K562 (cell line): ENCODE measurements at regions not wholly inside any gene's neighbourhood (a gene's known extent, or its start where the extent isn't known, plus 50 kb on each side); places are given as distances from the start of the nearest gene placed in this dataset.

Experiments used
- ATAC-seq: fragments of 200-7000 bp; cut with Tn5 transposase; 3 replicates; pipeline ENCODE4 v1.9.1; 2020; ENCODE audit warnings: moderate library complexity
- BruUV-seq: library from RNA; stranded (reverse); fragments of 400-500 nt; replicated peaks from 2 replicates; lab custom pipeline; 2021; lab: Mats Ljungman, UMichigan
- CTCF ChIA-PET: fragments of 300-600 bp; formaldehyde crosslinking; extraction: SDS; loops from one replicate; lab custom pipeline; 2021; ENCODE audit warnings: low intra/inter-chr PET ratio; lab: Yijun Ruan, JAX
- POLR2A ChIA-PET: fragments of 300-600, 350-650 bp; sonication (Branson Sonifier 250); formaldehyde crosslinking; extraction: SDS; loops from one replicate; lab custom pipeline; 2021; ENCODE audit warnings: antibody characterized with exemption, inconsistent platforms; lab: Yijun Ruan, JAX
- DNase-seq, 4 experiments: peaks; one replicate each; pipeline versions ENCODE4 v3.0.0 to v3.0.0-alpha.2; 2011 to 2018; ENCODE audit warnings: low spot score in 3 of 4, mixed read lengths in 3 of 4; ENCODE audit errors: extremely low read depth in 1 of 4
- FAIRE-seq: peaks from 2 replicates; lab custom pipeline; 2011; peaks lifted over from hg19 to GRCh38; lab: Jason Lieb, UNC
- H2AFZ ChIP-seq: 2 replicates; pipeline ENCODE4 v1.6.0; 2011; ENCODE audit warnings: low read depth, low read length, control low read depth, inconsistent platforms
- H3K27ac ChIP-seq: fragments of 200-600 bp; 3 replicates; pipeline ENCODE4 v1.8.0; 2011; ENCODE audit warnings: low read depth, mild to moderate bottlenecking, control low read depth, inconsistent platforms, low read length, moderate library complexity, mixed read lengths; ENCODE audit errors: extremely low read depth
- H3K27me3 ChIP-seq, 2 experiments: fragments of 300-600 bp in 1 of 2; 2 replicates in 1 of 2; 3 replicates in 1 of 2; pipeline versions ENCODE4 v1.6.0 to v1.8.0; 2011; ENCODE audit warnings: inconsistent platforms in 2 of 2, low read length in 2 of 2, mild to moderate bottlenecking in 1 of 2, mixed read lengths in 1 of 2, moderate library complexity in 1 of 2; ENCODE audit not compliant: control insufficient read depth in 2 of 2, insufficient read depth in 2 of 2
- H3K36me3 ChIP-seq: fragments of 300-600 bp; 3 replicates; pipeline ENCODE4 v1.8.0; 2011; ENCODE audit warnings: mild to moderate bottlenecking, low read length, inconsistent platforms; ENCODE audit not compliant: control insufficient read depth, insufficient read depth
- H3K4me1 ChIP-seq, 2 experiments: fragments of 200-600 bp in 1 of 2; replicated peaks in 1 of 2; 2 replicates in 1 of 2; 3 replicates in 1 of 2; pipeline versions ENCODE4 v1.5.1 to v1.8.0; 2011; ENCODE audit warnings: inconsistent platforms in 2 of 2, low read length in 2 of 2, mild to moderate bottlenecking in 1 of 2, mixed read lengths in 1 of 2, moderate library complexity in 1 of 2; ENCODE audit not compliant: control insufficient read depth in 2 of 2, insufficient read depth in 2 of 2
- H3K4me2 ChIP-seq: 2 replicates; pipeline ENCODE4 v1.6.1; 2011; ENCODE audit warnings: low read length, control low read depth, inconsistent platforms, mixed read lengths; ENCODE audit not compliant: insufficient read depth
- H3K4me3 ChIP-seq: fragments of 200-600 bp; sonication (generic), shearing (Covaris generic); 2 replicates; pipeline ENCODE4 v1.5.1; 2016; ENCODE audit warnings: control low read depth, inconsistent platforms
- H3K79me2 ChIP-seq: fragments of 200-600 bp; 3 replicates; pipeline ENCODE4 v1.8.0; 2011; ENCODE audit warnings: low read length, inconsistent platforms; ENCODE audit not compliant: control insufficient read depth, insufficient read depth
- H3K9ac ChIP-seq, 2 experiments: 2 replicates each; pipeline versions ENCODE4 v1.6.0 to v1.6.1; 2011; ENCODE audit warnings: low read depth in 2 of 2, low read length in 2 of 2, control low read depth in 1 of 2, inconsistent platforms in 1 of 2, mild to moderate bottlenecking in 1 of 2, mixed read lengths in 1 of 2; ENCODE audit not compliant: insufficient read depth in 1 of 2
- H3K9me1 ChIP-seq: one replicate; pipeline ENCODE4 v1.6.0; 2011; ENCODE audit warnings: inconsistent platforms, mild to moderate bottlenecking, low read length, moderate library complexity; ENCODE audit not compliant: control insufficient read depth, insufficient read depth
- H3K9me3 ChIP-seq: replicated peaks from 2 replicates; pipeline ENCODE4 v1.5.1; 2011; ENCODE audit warnings: low read depth, low read length, inconsistent platforms; ENCODE audit not compliant: control insufficient read depth, insufficient read depth
- H4K20me1 ChIP-seq: replicated peaks from 2 replicates; pipeline ENCODE4 v1.6.1; 2011; ENCODE audit warnings: low read length, inconsistent platforms, mixed read lengths; ENCODE audit not compliant: control insufficient read depth, insufficient read depth
- C11orf30 ChIP-seq: fragments of 450-650 bp; IDR thresholded peaks from 2 replicates; pipeline ENCODE4 v1.6.1; 2016; ENCODE audit warnings: low read depth, mild to moderate bottlenecking
- CBFA2T2 ChIP-seq: fragments of 450-650 bp; conservative IDR thresholded peaks from 2 replicates; pipeline ENCODE4 v1.6.1; 2017; ENCODE audit warnings: mild to moderate bottlenecking
- DPF2 ChIP-seq: fragments of 450-650 bp; IDR thresholded peaks from 2 replicates; pipeline ENCODE4 v1.6.1; 2016
- HMG20B ChIP-seq: fragments of 250-450 bp; sonication (Bioruptor Pico); IDR thresholded peaks from 2 replicates; pipeline ENCODE4 v1.5.0; 2021; ENCODE audit warnings: mild to moderate bottlenecking
- NKRF ChIP-seq: fragments of 450-650 bp; IDR thresholded peaks from 2 replicates; pipeline ENCODE4 v1.6.1; 2016; ENCODE audit warnings: borderline replicate concordance
- SMAD1 ChIP-seq: fragments of 150-350 bp; IDR thresholded peaks from 2 replicates; pipeline ENCODE4 v1.6.1; 2014; ENCODE audit warnings: low read length, low read depth; ENCODE audit not compliant: partially characterized antibody
- THRB ChIP-seq: fragments of 450-650 bp; formaldehyde crosslinking; conservative IDR thresholded peaks from 2 replicates; pipeline ENCODE4 v1.4.0; 2022; ENCODE audit warnings: mild to moderate bottlenecking, missing genetic modification characterization
- ZFX ChIP-seq: sonication (generic); formaldehyde crosslinking; IDR thresholded peaks from 2 replicates; pipeline ENCODE4 v1.8.0; 2022; ENCODE audit warnings: mild to moderate bottlenecking, missing genetic modification reagents, moderate library complexity
- ZNF785 ChIP-seq: fragments of 250-450 bp; sonication (Bioruptor Pico); IDR thresholded peaks from 2 replicates; pipeline ENCODE4 v1.4.0; 2020; ENCODE audit warnings: mild to moderate bottlenecking
- WGBS: fragments of 100-300 bp; shearing (Covaris generic); methylation state at CpG from one replicate; pipeline ENCODE4 v1.1.6; 2016; ENCODE audit warnings: low coverage, mixed read lengths; ENCODE audit not compliant: insufficient coverage; ENCODE audit errors: missing lambda C conversion rate; 5-methylcytosine and 5-hydroxymethylcytosine counted together
- in situ Hi-C: fragments of 300-500 bp; cut with MboI; formaldehyde crosslinking; loops from 4 replicates; pipeline ENCODE4 v1.15.0; 2018; ENCODE audit warnings: inconsistent platforms, mixed read lengths
- intact Hi-C: fragments of 100-400 bp; cut with micrococcal nuclease; formaldehyde crosslinking; loops from 2 replicates; pipeline ENCODE4 v1.14.2; 2022

- Histone ChIP-seq H3K4me3 (no peak overlapping the region), H3K4me1 (no peaks in the 10 kb centered on the region), H3K9ac (no peak overlapping the region), H3K9me3 (no peaks in the 10 kb centered on the region), H3K27ac (no peak overlapping the region), H3K9me1 (no peaks in the 10 kb centered on the region), H3K36me3 (no peaks in the 10 kb centered on the region), H3K4me2 (no peak overlapping the region), H4K20me1 (no peaks in the 10 kb centered on the region), H3K79me2 (no peaks in the 10 kb centered on the region), H3K27me3 (no peaks in the 10 kb centered on the region), H2AFZ (no peak overlapping the region)
- TF ChIP-seq THRB (CRISPR knock-in tag), result no peak
- no peak for TF ChIP-seq ZFX (CRISPR knock-in tag)
- TF ChIP-seq C11orf30, result no peak
- no peak for TF ChIP-seq HMG20B (CRISPR knock-in tag)
- TF ChIP-seq CBFA2T2, result no peak
- no peak for TF ChIP-seq ZNF785 (CRISPR knock-in tag)
- no peak for TF ChIP-seq NKRF
- TF ChIP-seq DPF2, result no peak
- TF ChIP-seq SMAD1, result no peak
- in situ Hi-C loops (no loop called here), intact Hi-C loops (no loop called here)
- ChIA-PET POLR2A (no interaction called here), CTCF (no interaction called here)
- ATAC-seq (no peak), FAIRE-seq (no peak), DNase-seq (no peak)
- WGBS, result 2% methylated on average over 7 of the region's 7 CpGs
- BruUV-seq, result no TSS peak
Observed at GRCh38 chr18:37705016-37705415, 139.4 kb upstream of the CELF4 start.
